ENCODE measurements at regions not wholly inside any gene's neighbourhood (a gene's known extent, or its start where the extent isn't known, plus 50 kb on each side); places are given as distances from the start of the nearest gene placed in this dataset.

- no peak for DNase-seq
Measured at GRCh38 chr2:82839036-82839435, 1620.0 kb downstream of the SUCLG1 start.

- no peak for DNase-seq
Measured at GRCh38 chr2:82837588-82838304, 1621.3 kb downstream of the SUCLG1 start.

DNA sequence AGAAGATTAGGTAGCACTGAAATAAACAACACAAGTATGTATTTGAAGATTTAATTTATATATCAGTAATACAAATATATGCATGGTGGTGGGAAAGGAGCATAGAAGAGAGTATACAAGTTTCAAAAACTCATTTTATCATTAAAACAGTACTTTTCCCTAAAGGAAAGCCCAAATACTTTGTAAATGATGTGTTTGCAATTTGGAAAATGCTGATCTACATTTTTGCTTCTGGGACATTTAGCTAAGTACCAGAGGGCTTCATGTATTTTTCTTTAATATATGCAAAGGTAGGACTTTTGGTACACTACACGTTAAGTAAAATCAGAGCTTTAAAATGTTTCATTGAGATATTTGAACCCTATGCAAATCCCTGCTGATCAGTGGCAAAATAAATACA lies 1624.2 kb downstream of the SUCLG1 start:
- DNase-seq, result no peak

GRCh38 chr2:82827426-82827825 lies 1631.7 kb downstream of the SUCLG1 start:
- DNase-seq, result no peak

DNA sequence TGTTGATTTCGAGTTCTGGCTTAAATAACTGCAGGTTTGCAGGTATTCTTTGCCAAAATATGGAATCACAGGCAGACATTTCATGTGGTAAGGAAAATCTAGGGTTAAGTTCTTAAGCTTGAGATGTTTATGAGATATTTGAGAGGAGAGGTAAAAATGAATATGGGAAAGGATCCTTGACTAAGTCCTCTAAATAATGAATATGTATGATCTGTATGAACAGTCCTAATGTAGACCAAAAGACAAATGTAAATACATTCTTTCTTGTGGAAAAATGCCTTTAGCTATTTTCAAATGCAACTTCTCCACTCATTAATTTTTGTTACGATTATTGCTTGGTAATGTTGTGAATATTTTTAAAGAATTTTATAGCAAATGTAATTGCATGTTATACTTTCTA lies 1632.6 kb downstream of the SUCLG1 start:
- no peak for DNase-seq

DNA sequence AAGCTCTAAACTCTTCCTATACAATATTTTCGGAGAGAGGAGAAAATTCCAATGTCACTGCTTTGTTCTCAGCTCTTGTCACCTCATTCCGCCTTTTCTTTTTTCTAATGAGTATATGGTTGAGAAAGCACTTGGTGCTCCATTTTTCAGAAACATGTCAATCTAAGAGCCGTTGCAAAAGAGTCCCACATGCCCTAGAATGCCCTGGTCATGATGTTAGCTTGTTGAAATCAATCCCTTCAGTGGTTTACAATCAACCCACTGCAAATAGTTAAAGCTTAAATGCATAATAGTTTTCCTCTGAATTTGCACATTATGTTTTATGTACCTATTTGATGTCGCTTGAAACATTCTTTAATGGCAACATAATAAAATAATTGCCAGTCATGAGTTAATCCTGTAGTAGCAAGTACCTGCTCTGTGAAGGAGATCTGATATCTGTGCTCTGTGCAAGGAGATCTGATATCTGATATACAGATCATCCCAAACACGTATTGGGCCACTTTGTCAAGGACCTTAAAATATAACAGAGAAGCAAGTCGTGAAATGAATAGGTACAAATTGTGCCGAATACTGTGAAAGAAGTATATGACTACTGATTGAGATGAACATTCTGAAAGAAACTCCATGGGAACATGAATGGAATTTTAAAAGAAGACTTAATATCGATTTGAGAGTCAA lies 1633.5 kb downstream of the SUCLG1 start:
- no peak for DNase-seq

- no peak for DNase-seq
Measured at GRCh38 chr2:82823892-82824291, 1635.2 kb downstream of the SUCLG1 start.

- no peak for DNase-seq
Measured at GRCh38 chr2:82819951-82820350, 1639.1 kb downstream of the SUCLG1 start.

DNA sequence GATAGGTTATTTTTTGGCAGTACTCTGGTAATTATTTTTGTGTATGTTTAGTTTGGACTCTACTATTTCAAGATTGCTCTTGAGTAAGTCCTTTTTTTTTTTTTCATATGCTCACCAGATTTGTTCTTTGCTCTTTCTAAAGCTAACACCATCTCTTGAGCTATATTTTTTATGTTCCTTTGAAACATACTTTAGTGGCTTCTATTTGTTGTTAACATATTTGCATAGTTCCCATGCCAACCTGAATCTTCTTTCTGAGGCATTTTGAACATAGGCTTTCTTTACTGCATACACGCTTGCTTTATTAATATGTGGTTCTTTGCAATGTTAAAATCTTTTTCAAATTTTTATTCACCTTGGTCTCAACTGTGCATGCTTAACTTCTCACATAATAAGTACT lies 1644.9 kb downstream of the SUCLG1 start:
- no peak for DNase-seq

- DNase-seq, result no peak
Measured at GRCh38 chr2:82811946-82812345, 1647.1 kb downstream of the SUCLG1 start.

GRCh38 chr2:82803307-82803706 lies 1655.8 kb downstream of the SUCLG1 start:
- no peak for DNase-seq

DNA sequence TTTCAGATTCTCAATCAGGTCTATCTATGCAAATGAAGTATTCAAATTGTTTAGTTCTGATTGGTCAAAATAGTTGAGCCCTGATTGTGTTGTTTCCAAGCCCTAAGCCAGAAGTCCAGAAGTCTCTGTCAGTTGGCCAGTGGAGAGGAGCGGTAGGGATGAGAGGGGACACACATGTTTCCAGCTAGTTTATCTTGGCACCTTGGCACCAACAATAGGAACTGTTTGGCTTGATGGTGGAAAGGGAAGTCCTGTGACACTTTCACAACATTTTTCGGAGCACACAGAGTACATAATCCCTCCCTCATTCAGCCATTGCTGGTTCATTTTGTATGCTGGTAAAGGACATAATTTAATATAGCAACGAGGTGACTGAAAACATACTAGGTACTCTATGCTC lies 1661.6 kb downstream of the SUCLG1 start:
- DNase-seq, result no peak

DNA sequence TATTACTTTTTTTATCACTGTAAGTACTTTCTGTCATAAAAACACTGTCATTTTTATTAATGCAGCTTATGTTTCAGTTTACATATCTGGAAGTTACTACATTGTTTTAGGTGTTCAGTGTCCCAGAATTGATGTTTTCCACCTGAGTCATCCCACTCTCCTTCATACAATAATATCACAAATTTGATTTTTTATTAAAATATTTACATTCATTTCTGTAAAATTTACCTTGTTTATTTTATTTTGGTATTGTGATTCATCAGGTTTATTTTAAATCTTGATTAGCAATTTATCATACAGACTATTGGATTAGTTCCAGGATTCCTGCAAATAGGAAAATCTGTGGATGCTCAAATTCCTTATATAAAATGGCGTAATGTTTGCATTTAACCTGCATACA lies 1662.9 kb downstream of the SUCLG1 start:
- no peak for DNase-seq

DNA sequence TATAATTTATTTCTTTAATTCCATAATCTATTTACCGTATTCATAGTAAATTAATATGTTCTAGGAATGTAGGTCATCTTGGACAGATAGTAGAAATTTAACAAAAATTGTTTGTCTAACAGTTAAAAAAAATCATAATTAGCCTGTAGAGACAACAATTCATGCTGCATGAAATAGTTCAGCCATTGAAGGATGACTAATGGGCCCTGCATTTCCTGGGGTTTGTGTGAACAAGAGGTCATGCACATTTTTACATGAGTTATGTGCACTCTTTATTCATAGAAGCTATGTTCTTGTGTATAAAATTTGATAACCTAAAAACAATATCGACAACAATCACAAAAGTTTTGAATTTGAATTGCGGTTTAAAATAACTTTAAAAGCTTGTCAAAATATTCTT lies 1663.6 kb downstream of the SUCLG1 start:
- no peak for DNase-seq

DNA sequence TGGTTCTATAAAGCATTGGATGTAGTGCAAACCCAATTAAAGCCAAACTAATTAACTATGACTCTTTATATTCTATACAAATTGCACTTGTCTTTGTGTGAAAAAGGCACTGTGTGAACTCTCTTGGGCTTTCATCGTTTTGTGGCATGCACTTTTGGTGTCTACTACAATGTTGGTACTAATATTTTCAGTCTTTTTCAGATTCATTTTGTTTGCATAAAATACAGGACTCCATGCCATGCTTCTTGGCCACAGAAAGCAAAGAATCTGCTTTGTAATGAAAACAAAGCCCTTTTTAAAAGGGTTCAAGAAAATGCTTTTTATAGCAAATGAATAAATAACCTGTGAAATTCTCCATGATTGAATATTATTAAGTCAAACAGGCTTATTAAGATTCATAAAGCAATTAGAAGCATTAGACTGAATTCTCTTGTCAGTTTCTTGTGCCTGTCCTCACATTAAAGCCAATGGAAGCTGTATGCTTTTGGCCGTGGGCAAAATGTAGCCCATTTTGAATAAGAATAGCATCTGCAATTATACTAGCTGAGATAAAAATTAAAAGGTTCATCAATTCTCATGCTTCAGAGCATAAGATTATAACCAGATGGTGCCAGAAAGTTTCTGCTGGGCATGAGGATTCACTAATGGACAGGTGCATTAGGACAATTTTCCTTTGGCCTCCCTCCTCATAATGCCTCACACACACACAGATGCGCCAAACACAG lies 1665.2 kb downstream of the SUCLG1 start:
- no peak for DNase-seq

DNA sequence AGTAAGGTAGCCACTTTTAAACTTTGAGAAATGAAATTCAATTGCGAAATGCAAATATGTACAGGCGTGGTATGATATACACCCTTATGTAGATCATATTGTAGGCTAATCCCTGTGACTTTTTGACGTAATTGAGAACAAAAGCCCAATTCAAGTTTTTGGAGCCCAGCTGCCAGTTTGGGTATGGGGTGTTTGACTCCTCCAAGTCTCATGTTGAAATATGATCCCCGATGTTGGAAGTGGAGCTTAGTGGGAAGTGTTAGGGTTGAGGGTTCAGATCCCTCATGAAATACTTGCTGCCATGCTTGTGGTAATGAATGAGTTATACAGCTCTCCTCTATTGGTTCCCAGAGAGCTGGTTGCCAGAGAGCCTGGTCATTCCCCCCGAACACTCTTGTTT lies 1666.8 kb downstream of the SUCLG1 start:
- no peak for DNase-seq

DNA sequence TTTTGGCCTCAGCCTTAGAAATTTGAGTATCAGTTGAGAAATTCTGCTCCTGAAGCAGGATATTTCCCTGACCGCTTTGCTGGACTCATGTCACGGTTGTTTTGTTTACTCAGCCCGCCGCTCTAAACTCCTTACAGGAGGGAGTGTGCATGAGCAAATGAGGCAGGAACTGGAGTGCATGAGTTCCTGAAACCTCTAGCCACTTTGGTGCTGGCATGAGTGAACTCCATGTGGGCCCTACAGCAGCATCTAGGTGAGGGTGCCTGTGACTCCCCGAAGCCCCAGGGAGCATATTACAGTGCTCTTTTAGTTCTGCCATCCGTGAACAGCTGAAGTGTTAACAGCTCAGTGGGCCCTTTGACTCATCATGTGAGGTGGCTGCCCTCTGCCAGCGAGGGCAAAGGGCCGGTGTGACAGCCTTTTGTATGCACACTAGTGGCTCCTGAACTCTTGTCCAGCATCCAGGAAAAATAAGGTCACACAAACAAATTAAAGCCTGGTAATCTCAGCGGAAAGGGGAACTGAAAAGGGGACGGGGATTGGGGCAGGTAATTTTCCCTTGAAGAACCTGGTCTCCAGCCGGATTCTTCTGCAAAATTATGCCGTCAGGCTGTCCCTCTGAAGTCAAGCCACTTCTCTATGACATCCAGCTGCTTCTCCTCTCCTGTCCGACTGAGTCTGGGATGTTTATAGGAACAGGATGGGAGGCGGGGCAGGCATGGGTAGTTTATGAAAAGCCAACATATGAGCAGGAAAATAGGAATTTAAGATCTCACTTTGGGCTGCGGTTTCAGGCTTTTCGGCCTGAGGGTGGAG lies 1668.7 kb downstream of the SUCLG1 start:
- no peak for DNase-seq

- no peak for DNase-seq
Measured at GRCh38 chr2:82789851-82790205, 1669.3 kb downstream of the SUCLG1 start.

DNA sequence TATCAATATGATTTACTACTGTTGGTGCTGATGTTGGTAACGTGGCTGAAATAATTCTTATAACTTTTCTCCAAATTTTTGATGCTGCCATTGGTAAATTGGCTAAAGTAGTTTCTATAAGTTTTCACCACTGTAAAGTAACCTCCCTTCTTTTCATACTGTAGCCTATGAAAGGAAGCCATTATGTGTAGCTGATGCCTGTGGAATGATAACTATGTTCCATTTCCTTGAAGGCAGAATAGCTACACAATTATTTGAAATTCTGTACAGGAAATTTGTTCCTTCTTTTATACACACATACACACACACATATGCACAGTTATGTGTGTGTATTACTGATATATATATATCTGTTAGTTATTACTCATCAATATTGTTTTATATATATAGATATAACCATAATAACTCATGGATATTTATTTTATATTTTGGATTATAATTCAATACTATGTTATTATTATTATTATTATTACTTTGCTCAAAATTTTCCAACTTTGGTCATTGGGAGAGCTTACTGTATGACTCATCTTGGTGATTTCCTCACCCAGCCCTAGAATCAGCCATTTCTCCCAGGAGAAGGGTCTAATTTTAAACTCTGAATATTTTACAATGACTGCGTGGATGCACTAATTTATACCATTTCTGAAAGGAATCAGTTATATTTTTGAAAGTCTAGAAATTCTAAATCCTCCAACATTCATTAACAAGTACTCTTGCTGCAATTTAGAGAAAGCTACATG lies 1677.7 kb downstream of the SUCLG1 start:
- no peak for DNase-seq

DNA sequence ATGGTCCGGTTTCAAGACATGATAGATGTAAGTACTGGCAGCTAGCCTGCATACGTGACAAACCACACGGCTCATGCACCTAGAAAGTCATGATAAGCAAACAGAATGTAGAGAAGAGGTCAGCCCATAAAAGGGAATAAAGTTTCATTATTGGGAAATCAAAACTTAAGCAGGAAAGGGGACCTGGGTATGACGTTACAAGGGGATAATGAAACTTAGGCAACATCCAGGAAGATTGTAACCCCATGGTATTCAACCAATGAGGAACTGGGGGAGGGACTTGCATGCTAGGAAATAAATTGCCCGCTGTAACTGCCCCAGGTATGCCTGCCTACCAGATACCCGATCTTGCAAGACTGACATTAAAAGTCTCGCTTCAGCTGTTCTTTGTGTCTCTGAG lies 1679.0 kb downstream of the SUCLG1 start:
- no peak for DNase-seq

GRCh38 chr2:82752396-82752795 lies 1706.7 kb downstream of the SUCLG1 start:
- no peak for DNase-seq

- DNase-seq, result no peak
Measured at GRCh38 chr2:82748653-82749052, 1710.4 kb downstream of the SUCLG1 start.

GRCh38 chr2:82740527-82740926 lies 1718.6 kb downstream of the SUCLG1 start:
- DNase-seq, result no peak
